Stimulated activated naive CD8-positive, alpha-beta T cell treated with anti-CD3 and anti-CD28 coated beads, Interleukin-15, Interleukin-2, amounts not matched to agents 100 ng/mL and 50 ng/mL, for 24 hours (primary cell): ENCODE measurements at regions not wholly inside any gene's neighbourhood (a gene's known extent, or its start where the extent isn't known, plus 50 kb on each side); places are given as distances from the start of the nearest gene placed in this dataset.
"Not testable (repeated sequence)": the region's sequence is repeated elsewhere in the genome, so short reads cannot be mapped to it uniquely, and the experiment has no call there.

Experiments
- H3K27ac Mint-ChIP-seq: one replicate; pipeline ENCODE4 v1.8.0; 2021; ENCODE audit warnings: mild to moderate bottlenecking, mixed read lengths
- H3K27me3 Mint-ChIP-seq: one replicate; pipeline ENCODE4 v1.8.0; 2021; ENCODE audit warnings: mixed read lengths
- H3K36me3 Mint-ChIP-seq: one replicate; pipeline ENCODE4 v1.8.0; 2021; ENCODE audit warnings: low read depth, mixed read lengths
- H3K4me1 Mint-ChIP-seq: one replicate; pipeline ENCODE4 v1.8.0; 2021; ENCODE audit warnings: low read depth, mixed read lengths
- H3K4me3 Mint-ChIP-seq: one replicate; pipeline ENCODE4 v1.8.0; 2021; ENCODE audit warnings: mild to moderate bottlenecking, mixed read lengths
- H3K9me3 Mint-ChIP-seq: one replicate; pipeline ENCODE4 v1.8.0; 2021; ENCODE audit warnings: mixed read lengths

GRCh38 chr20:17824676-17825251 lies 125.0 kb downstream of the BANF2 start:
- H3K27ac Mint-ChIP-seq, result no peak overlapping the region
- H3K4me3 Mint-ChIP-seq, result no peak overlapping the region
- H3K9me3 Mint-ChIP-seq, result no peaks in the 10 kb centered on the region
- H3K4me1 Mint-ChIP-seq, result peaks cover 14% of the 10 kb centered on the region
- no peaks in the 10 kb centered on the region for H3K36me3 Mint-ChIP-seq
- H3K27me3 Mint-ChIP-seq, result no peaks in the 10 kb centered on the region

GRCh38 chr20:17823409-17824144 lies 123.8 kb downstream of the BANF2 start:
- H3K36me3 Mint-ChIP-seq, result no peaks in the 10 kb centered on the region
- no peak overlapping the region for H3K27ac Mint-ChIP-seq
- peaks cover 14% of the 10 kb centered on the region for H3K4me1 Mint-ChIP-seq
- H3K4me3 Mint-ChIP-seq, result no peak overlapping the region
- H3K27me3 Mint-ChIP-seq, result no peaks in the 10 kb centered on the region
- H3K9me3 Mint-ChIP-seq, result peaks cover 4% of the 10 kb centered on the region

DNA sequence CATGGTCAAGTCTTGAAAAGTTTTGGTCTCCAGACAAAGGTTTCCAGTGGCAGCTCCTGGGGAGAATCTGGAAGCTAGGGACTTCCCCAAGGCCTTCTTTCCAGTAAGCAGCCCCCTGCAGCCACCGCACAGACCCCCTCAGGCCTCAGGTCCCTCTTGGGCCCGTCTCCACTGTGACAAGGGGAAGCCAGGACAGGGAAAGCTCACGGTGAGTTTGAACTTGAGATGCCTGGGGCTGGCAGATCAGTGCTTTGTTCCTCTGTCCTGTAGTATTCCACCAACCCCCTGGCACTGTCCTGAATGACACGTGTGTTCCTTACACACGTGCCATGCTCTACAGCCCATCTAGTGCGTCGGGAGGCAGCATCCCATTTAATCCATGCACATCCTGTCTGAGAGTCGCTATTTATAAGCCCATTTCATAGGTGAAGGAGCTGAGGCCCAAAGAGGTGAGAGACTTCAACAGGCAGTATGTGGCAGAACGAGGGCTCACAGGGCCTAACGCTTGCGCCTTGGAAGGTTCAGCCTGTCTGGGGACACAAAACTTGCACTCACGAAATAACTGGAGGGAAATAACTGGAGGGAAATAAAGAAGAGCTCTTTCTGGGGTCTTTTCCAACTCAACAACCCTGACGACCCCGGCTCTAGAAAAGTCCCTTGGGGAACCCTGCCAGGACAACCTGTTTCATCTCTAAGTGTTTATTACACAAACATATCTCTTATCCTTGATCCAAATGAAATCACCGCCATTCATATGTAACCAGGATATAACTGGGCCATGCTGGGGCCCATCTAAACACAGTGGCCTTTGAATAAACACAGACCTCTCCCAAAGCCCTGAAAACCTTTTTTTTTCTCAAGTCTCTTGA lies 123.0 kb downstream of the BANF2 start:
- Mint-ChIP-seq H3K36me3 (no peaks in the 10 kb centered on the region), H3K4me3 (no peak overlapping the region), H3K9me3 (peaks cover 4% of the 10 kb centered on the region), H3K27me3 (no peaks in the 10 kb centered on the region), H3K4me1 (peaks cover 14% of the 10 kb centered on the region), H3K27ac (no peak overlapping the region)

DNA sequence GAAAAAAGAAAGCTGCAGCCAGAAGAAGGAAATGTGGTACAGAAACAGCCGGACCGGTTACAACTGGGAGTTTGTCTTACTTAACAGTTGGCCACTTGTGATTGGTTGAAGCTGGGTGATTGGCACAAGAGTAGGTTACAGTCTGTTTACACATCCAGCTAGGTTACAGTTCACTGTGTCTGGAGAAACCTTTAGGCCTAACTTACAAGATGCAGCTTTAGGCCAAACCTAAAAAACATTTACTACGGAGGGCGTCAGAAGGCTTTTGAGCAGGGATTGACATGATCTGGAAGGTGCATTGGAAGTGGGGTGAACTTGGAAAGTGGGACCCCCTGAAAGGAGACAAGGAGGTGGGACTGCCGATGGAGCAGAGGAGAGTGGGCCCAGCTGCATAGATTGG lies 122.3 kb downstream of the BANF2 start:
- H3K4me1 Mint-ChIP-seq, result peaks cover 14% of the 10 kb centered on the region
- H3K9me3 Mint-ChIP-seq, result peaks cover 4% of the 10 kb centered on the region
- H3K27me3 Mint-ChIP-seq, result no peaks in the 10 kb centered on the region
- H3K36me3 Mint-ChIP-seq, result no peaks in the 10 kb centered on the region
- no peak overlapping the region for H3K4me3 Mint-ChIP-seq
- no peak overlapping the region for H3K27ac Mint-ChIP-seq

- not testable (repeated sequence) for H3K4me3 Mint-ChIP-seq, H3K27ac Mint-ChIP-seq, H3K9me3 Mint-ChIP-seq, H3K36me3 Mint-ChIP-seq, H3K27me3 Mint-ChIP-seq
- H3K4me1 Mint-ChIP-seq, result peaks cover 13% of the 10 kb centered on the region
Measured at GRCh38 chr20:17821606-17822005, 121.8 kb downstream of the BANF2 start.

DNA sequence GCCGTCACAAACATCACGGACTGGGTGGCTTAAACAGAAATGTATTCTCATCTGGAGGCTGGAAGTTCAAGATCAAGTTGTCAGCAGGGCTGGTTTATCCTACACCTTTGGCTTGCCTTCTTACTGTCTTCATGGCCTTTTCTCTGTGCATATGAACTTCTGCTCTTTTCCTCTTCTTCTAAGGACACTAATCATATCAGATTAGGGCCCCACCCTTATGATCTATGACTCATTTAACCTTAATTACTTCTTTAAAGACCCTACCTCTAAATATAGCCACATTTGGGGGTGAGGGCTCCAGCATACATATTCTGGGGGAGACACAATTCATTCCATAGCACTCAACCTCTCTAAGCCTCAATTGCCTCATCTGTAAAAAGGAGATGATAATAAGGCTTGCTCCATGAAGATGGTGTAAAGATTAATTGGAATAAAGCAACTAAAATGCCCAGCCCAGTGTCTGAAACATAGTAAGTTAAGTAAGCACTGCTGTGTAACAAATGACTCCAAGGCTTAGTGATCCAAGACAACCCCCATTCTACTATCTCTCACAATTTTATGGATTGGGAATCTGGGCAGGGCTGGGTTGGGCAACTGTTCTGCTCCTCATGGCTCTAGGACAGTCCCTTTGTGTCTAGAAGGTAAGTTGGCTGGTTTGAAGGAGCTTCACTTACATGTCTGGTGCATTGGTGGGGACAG lies 119.8 kb downstream of the BANF2 start:
- Mint-ChIP-seq H3K27ac (no peak overlapping the region), H3K27me3 (no peaks in the 10 kb centered on the region), H3K9me3 (peaks cover 4% of the 10 kb centered on the region), H3K4me1 (no peaks in the 10 kb centered on the region), H3K4me3 (no peak overlapping the region), H3K36me3 (no peaks in the 10 kb centered on the region)

- Mint-ChIP-seq H3K4me3 (no peak overlapping the region), H3K27ac (no peak overlapping the region), H3K4me1 (no peaks in the 10 kb centered on the region), H3K27me3 (no peaks in the 10 kb centered on the region), H3K9me3 (peaks cover 4% of the 10 kb centered on the region), H3K36me3 (no peaks in the 10 kb centered on the region)
Measured at GRCh38 chr20:17818187-17818586, 118.4 kb downstream of the BANF2 start.

DNA sequence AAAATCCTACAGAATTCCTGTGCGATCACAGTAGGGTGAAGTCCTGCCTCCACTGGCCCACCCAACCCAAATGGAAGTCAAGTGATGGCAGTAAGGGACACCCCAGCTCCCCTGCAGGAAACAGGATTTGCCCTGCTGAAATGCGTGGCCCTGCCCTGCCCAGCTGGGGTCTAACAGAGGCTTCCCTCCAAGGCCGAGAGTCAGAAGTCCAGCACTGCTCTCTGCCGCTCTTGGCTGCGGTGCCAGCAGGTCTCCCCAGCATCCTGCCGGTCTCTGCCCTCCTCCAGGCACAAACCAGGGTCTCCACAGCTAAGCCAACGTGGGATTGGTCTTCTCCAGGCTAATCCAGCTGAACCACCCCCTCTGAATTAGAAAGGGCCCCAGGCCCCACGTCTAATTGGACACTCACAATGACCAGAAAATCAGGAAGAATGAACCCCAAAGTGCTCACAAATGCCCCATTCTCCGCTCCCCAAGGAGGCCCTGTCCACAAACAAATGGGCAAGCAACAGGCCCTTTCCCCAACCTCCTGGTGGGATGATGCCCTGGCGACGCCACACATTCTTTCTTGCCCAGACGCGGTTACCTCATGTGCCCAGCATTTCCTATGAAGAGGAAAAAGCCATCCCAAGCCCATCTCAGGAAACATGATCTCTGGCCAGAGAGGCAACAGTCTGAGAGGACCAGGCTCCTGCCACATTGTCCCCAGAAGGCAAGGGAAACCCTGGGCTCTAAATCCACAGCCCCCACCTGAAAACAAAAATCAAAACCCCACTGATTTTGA lies 117.2 kb downstream of the BANF2 start:
- Mint-ChIP-seq H3K36me3 (no peaks in the 10 kb centered on the region), H3K4me1 (no peaks in the 10 kb centered on the region), H3K9me3 (peaks cover 4% of the 10 kb centered on the region), H3K27ac (no peak overlapping the region), H3K4me3 (no peak overlapping the region), H3K27me3 (no peaks in the 10 kb centered on the region)

DNA sequence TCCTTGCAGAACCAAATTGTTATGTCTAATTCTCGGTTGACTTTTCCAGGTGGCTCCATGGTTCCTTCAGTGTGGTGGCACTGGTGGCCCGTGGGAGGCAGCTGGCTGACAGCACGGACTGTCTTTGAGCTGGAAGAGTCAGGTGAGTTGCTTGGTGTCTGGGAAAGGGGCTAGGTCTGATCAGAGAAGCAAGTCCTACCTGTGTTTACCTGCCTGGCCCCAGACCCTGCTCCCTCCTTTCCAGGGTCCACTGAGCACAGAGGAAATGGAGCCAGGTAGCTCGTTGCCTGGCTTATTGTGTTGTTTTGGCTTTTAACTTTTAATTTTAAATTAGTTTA lies 111.8 kb downstream of the BANF2 start:
- Mint-ChIP-seq H3K4me3 (no peak overlapping the region), H3K27me3 (no peaks in the 10 kb centered on the region), H3K9me3 (no peaks in the 10 kb centered on the region), H3K4me1 (no peaks in the 10 kb centered on the region), H3K27ac (no peak overlapping the region), H3K36me3 (no peaks in the 10 kb centered on the region)

DNA sequence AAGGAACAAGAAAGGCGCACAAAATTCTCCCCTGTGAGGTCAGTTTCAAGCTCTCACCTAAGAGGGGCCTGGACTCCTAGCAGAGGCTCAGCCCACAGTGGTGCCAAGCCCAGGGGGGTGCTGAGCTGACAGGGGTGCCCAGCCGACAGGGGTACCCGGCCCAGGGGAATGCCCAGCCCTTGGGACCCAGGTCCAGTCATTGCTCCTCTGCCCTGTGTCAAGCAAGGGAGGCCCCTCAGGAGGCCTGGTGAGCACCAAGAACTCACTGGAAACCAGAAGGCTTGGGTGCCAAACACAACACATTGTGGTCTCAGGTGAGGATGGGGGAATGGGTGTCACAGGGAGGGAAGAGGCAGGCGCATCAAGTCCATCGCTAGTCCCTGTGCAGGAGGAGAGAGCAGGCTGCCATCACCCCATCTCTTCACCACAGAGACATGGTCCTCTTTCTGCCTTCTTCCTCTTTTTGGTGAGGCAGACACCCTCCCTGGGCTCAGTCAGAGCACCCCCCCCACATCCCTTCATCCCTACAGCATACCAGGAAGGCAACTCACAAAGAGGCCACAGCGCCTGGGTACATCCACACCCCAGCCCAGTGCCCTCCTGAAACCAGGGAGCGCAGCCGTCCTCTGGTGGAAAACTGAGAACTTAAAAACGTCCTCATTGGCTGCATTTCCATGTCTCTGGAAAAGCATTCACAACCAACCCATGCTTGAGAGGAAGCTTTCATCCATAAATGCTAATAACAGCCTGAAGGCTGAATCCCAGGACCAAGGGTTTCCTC lies 111.3 kb downstream of the BANF2 start:
- no peaks in the 10 kb centered on the region for H3K9me3 Mint-ChIP-seq
- no peaks in the 10 kb centered on the region for H3K4me1 Mint-ChIP-seq
- no peak overlapping the region for H3K4me3 Mint-ChIP-seq
- H3K27ac Mint-ChIP-seq, result no peak overlapping the region
- H3K27me3 Mint-ChIP-seq, result no peaks in the 10 kb centered on the region
- no peaks in the 10 kb centered on the region for H3K36me3 Mint-ChIP-seq

- no peak overlapping the region for H3K4me3 Mint-ChIP-seq
- H3K4me1 Mint-ChIP-seq, result no peaks in the 10 kb centered on the region
- no peaks in the 10 kb centered on the region for H3K27me3 Mint-ChIP-seq
Measured at GRCh38 chr20:17810062-17810631, 110.4 kb downstream of the BANF2 start.

GRCh38 chr20:17809362-17810061 lies 109.7 kb downstream of the BANF2 start:
- Mint-ChIP-seq H3K27ac (no peak overlapping the region), H3K4me1 (no peaks in the 10 kb centered on the region), H3K9me3 (no peaks in the 10 kb centered on the region), H3K36me3 (no peaks in the 10 kb centered on the region), H3K4me3 (no peak overlapping the region), H3K27me3 (no peaks in the 10 kb centered on the region)

More at GRCh38 chr20:17810062-17810631, 110.4 kb downstream of the BANF2 start:
- Mint-ChIP-seq H3K36me3 (no peaks in the 10 kb centered on the region), H3K27ac (no peak overlapping the region), H3K9me3 (no peaks in the 10 kb centered on the region)

GRCh38 chr20:17808782-17809181 lies 109.0 kb downstream of the BANF2 start:
- Mint-ChIP-seq H3K27me3 (no peaks in the 10 kb centered on the region), H3K4me3 (no peak overlapping the region), H3K9me3 (no peaks in the 10 kb centered on the region), H3K36me3 (no peaks in the 10 kb centered on the region), H3K27ac (no peak overlapping the region), H3K4me1 (no peaks in the 10 kb centered on the region)
